A673 (cell line): ENCODE measurements at regions not wholly inside any gene's neighbourhood (a gene's known extent, or its start where the extent isn't known, plus 50 kb on each side); places are given as distances from the start of the nearest gene placed in this dataset.

Source experiments
- CTCF ChIP-seq: fragments of 300-800, 200-600 bp; sonication (generic); conservative IDR thresholded peaks from 2 replicates; pipeline ENCODE4 v1.5.1; 2017; ENCODE audit warnings: low read depth, mild to moderate bottlenecking, antibody characterized with exemption, low read length, moderate library complexity, mixed read lengths
- EZH2 ChIP-seq: fragments of 200-600 bp; sonication (generic); IDR thresholded peaks from 2 replicates; pipeline ENCODE4 v1.6.1; 2017; ENCODE audit warnings: borderline replicate concordance, low read depth, mild to moderate bottlenecking, mixed read lengths, antibody characterized with exemption, low read length; ENCODE audit not compliant: poor library complexity, severe bottlenecking

DNA sequence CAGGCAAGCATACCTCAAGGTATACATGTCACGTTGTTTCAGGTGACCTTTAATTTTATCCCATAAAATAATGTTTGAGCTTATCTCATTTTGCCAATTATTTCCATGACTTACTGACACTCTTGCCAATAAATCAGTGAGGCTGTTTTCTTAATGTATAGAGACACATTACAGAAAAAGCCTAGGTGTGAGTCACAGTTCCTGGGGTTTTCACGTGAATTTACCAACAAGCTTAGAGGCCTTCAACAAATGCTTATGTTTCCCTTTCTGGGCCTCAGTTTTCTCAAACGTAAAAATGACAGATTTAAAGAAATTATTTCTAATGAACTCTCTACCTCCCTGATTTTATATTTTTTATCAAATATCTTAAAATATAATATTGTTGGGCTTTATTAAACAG is 517.5 kb upstream of the SPHKAP start:
- TF ChIP-seq CTCF: no peak
- no peak for TF ChIP-seq EZH2
